ENCODE measurements at regions not wholly inside any gene's neighbourhood (a gene's known extent, or its start where the extent isn't known, plus 50 kb on each side); places are given as distances from the start of the nearest gene placed in this dataset.

DNA sequence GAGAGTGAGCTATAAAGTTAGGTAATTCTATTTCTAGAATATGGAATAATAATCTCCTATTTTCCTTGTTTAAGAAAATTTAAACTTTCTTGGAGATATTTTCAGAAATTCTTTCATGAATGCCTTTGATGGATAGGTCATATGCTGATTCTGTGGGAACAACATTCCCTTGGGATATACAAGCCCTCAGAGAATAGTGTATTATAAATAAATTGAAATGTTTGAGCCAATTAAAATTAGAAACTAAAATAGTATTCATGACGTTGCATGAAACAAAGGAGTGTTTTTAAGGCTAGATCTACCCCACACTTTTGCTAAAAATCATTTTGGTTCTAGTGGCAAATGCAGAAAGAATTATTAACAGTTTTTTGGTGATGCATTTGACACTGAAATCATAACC lies 269.3 kb upstream of the ANO3 start:
- H3K4me3 ChIP-seq = no peak overlapping the region
- no peaks in the 10 kb centered on the region for H3K27me3 Mint-ChIP-seq (ENCODE audit: insufficient read depth, low read depth, poor library complexity)
- ATAC-seq (no peak), DNase-seq (ENCODE audit: low spot score) (no peak)
- TF ChIP-seq ZNF331 (CRISPR knock-in tag; IDR thresholded peaks at IDR 0.05; ENCODE audit: low read depth) = no peak
- TF ChIP-seq EZH2phosphoT487 (IDR thresholded peaks at IDR 0.05; ENCODE audit: unreplicated experiment) = no peak
- TF ChIP-seq ZNF114 (CRISPR knock-in tag; IDR thresholded peaks at IDR 0.05) = no peak
- no peak for TF ChIP-seq ETS1 (IDR thresholded peaks at IDR 0.05)
- no peaks in the 10 kb centered on the region for H3K36me3 ChIP-seq (ENCODE audit: insufficient read depth)
- H3K4me1 Mint-ChIP-seq = peaks cover 3% of the 10 kb centered on the region; the same call in 2 of the 3 replicates
- no peak overlapping the region for H3K4me3 Mint-ChIP-seq
- no peaks in the 10 kb centered on the region for H3K79me2 ChIP-seq (replicated peaks; ENCODE audit: insufficient read depth)
- no peak overlapping the region for H2AFZ ChIP-seq
- H3K4me1 ChIP-seq (ENCODE audit: insufficient read depth) = no peaks in the 10 kb centered on the region
- H3K27ac Mint-ChIP-seq = no peak overlapping the region
- no peaks in the 10 kb centered on the region for H3K9me3 Mint-ChIP-seq
- no peak overlapping the region for H3K4me2 ChIP-seq
- no peak overlapping the region for H3K27ac ChIP-seq (ENCODE audit: low read depth)
- no peaks in the 10 kb centered on the region for H3K9me2 ChIP-seq (ENCODE audit: insufficient read depth)
- no peaks in the 10 kb centered on the region for H3K27me3 ChIP-seq (ENCODE audit: insufficient read depth)
- H3F3A ChIP-seq (replicated peaks; ENCODE audit: low read depth) = no peaks in the 10 kb centered on the region
- no peaks in the 10 kb centered on the region for H4K20me1 ChIP-seq (replicated peaks; ENCODE audit: insufficient read depth)
- no peaks in the 10 kb centered on the region for H3K36me3 Mint-ChIP-seq (ENCODE audit: low read depth)

GRCh38 chr11:26063915-26064314 lies 268.0 kb upstream of the ANO3 start:
- Histone ChIP-seq H3K27me3 (ENCODE audit: insufficient read depth) (no peaks in the 10 kb centered on the region), H2AFZ (no peak overlapping the region), H3K4me2 (no peak overlapping the region), H3K4me1 (ENCODE audit: insufficient read depth) (no peaks in the 10 kb centered on the region), H3K4me3 (no peak overlapping the region), H3F3A (replicated peaks; ENCODE audit: low read depth) (no peaks in the 10 kb centered on the region), H3K79me2 (replicated peaks; ENCODE audit: insufficient read depth) (no peaks in the 10 kb centered on the region), H3K36me3 (ENCODE audit: insufficient read depth) (no peaks in the 10 kb centered on the region), H4K20me1 (replicated peaks; ENCODE audit: insufficient read depth) (no peaks in the 10 kb centered on the region), H3K9me2 (ENCODE audit: insufficient read depth) (no peaks in the 10 kb centered on the region), H3K27ac (ENCODE audit: low read depth) (no peak overlapping the region)
- ATAC-seq (no peak), DNase-seq (ENCODE audit: low spot score) (no peak)
- Mint-ChIP-seq H3K4me3 (no peak overlapping the region), H3K36me3 (ENCODE audit: low read depth) (no peaks in the 10 kb centered on the region), H3K27ac (no peak overlapping the region), H3K27me3 (ENCODE audit: insufficient read depth, low read depth, poor library complexity) (no peaks in the 10 kb centered on the region), H3K9me3 (no peaks in the 10 kb centered on the region), H3K4me1 (peaks cover 4% of the 10 kb centered on the region; the same call in 2 of the 3 replicates)
- TF ChIP-seq, protein P1, sequence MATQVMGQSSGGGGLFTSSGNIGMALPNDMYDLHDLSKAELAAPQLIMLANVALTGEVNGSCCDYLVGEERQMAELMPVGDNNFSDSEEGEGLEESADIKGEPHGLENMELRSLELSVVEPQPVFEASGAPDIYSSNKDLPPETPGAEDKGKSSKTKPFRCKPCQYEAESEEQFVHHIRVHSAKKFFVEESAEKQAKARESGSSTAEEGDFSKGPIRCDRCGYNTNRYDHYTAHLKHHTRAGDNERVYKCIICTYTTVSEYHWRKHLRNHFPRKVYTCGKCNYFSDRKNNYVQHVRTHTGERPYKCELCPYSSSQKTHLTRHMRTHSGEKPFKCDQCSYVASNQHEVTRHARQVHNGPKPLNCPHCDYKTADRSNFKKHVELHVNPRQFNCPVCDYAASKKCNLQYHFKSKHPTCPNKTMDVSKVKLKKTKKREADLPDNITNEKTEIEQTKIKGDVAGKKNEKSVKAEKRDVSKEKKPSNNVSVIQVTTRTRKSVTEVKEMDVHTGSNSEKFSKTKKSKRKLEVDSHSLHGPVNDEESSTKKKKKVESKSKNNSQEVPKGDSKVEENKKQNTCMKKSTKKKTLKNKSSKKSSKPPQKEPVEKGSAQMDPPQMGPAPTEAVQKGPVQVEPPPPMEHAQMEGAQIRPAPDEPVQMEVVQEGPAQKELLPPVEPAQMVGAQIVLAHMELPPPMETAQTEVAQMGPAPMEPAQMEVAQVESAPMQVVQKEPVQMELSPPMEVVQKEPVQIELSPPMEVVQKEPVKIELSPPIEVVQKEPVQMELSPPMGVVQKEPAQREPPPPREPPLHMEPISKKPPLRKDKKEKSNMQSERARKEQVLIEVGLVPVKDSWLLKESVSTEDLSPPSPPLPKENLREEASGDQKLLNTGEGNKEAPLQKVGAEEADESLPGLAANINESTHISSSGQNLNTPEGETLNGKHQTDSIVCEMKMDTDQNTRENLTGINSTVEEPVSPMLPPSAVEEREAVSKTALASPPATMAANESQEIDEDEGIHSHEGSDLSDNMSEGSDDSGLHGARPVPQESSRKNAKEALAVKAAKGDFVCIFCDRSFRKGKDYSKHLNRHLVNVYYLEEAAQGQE (IDR thresholded peaks at IDR 0.05; ENCODE audit: unreplicated experiment) = no peak
- TF ChIP-seq EZH2phosphoT487 (IDR thresholded peaks at IDR 0.05; ENCODE audit: unreplicated experiment) (no peak), CTCF (conservative IDR thresholded peaks at IDR 0.05; ENCODE audit: low read depth in 2 of 2) (no peak), EZH2 (IDR thresholded peaks at IDR 0.05; ENCODE audit: low read depth, unreplicated experiment) (no peak), ZNF331 (CRISPR knock-in tag; IDR thresholded peaks at IDR 0.05; ENCODE audit: low read depth) (no peak), STAT1 (IDR thresholded peaks at IDR 0.05; ENCODE audit: unreplicated experiment) (no peak), ZNF114 (CRISPR knock-in tag; IDR thresholded peaks at IDR 0.05) (no peak)
- TF ChIP-seq, protein P2, sequence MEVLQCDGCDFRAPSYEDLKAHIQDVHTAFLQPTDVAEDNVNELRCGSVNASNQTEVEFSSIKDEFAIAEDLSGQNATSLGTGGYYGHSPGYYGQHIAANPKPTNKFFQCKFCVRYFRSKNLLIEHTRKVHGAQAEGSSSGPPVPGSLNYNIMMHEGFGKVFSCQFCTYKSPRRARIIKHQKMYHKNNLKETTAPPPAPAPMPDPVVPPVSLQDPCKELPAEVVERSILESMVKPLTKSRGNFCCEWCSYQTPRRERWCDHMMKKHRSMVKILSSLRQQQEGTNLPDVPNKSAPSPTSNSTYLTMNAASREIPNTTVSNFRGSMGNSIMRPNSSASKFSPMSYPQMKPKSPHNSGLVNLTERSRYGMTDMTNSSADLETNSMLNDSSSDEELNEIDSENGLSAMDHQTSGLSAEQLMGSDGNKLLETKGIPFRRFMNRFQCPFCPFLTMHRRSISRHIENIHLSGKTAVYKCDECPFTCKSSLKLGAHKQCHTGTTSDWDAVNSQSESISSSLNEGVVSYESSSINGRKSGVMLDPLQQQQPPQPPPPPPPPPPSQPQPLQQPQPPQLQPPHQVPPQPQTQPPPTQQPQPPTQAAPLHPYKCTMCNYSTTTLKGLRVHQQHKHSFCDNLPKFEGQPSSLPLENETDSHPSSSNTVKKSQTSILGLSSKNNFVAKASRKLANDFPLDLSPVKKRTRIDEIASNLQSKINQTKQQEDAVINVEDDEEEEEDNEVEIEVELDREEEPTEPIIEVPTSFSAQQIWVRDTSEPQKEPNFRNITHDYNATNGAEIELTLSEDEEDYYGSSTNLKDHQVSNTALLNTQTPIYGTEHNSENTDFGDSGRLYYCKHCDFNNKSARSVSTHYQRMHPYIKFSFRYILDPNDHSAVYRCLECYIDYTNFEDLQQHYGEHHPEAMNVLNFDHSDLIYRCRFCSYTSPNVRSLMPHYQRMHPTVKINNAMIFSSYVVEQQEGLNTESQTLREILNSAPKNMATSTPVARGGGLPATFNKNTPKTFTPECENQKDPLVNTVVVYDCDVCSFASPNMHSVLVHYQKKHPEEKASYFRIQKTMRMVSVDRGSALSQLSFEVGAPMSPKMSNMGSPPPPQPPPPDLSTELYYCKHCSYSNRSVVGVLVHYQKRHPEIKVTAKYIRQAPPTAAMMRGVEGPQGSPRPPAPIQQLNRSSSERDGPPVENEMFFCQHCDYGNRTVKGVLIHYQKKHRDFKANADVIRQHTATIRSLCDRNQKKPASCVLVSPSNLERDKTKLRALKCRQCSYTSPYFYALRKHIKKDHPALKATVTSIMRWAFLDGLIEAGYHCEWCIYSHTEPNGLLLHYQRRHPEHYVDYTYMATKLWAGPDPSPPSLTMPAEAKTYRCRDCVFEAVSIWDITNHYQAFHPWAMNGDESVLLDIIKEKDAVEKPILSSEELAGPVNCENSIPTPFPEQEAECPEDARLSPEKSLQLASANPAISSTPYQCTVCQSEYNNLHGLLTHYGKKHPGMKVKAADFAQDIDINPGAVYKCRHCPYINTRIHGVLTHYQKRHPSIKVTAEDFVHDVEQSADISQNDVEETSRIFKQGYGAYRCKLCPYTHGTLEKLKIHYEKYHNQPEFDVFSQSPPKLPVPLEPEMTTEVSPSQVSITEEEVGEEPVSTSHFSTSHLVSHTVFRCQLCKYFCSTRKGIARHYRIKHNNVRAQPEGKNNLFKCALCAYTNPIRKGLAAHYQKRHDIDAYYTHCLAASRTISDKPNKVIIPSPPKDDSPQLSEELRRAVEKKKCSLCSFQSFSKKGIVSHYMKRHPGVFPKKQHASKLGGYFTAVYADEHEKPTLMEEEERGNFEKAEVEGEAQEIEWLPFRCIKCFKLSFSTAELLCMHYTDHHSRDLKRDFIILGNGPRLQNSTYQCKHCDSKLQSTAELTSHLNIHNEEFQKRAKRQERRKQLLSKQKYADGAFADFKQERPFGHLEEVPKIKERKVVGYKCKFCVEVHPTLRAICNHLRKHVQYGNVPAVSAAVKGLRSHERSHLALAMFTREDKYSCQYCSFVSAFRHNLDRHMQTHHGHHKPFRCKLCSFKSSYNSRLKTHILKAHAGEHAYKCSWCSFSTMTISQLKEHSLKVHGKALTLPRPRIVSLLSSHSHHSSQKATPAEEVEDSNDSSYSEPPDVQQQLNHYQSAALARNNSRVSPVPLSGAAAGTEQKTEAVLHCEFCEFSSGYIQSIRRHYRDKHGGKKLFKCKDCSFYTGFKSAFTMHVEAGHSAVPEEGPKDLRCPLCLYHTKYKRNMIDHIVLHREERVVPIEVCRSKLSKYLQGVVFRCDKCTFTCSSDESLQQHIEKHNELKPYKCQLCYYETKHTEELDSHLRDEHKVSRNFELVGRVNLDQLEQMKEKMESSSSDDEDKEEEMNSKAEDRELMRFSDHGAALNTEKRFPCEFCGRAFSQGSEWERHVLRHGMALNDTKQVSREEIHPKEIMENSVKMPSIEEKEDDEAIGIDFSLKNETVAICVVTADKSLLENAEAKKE (CRISPR knock-in tag; IDR thresholded peaks at IDR 0.05) = no peak

Data from GM23338 (cell line).